ENCODE measurements at regions not wholly inside any gene's neighbourhood (a gene's known extent, or its start where the extent isn't known, plus 50 kb on each side); places are given as distances from the start of the nearest gene placed in this dataset.

DNA sequence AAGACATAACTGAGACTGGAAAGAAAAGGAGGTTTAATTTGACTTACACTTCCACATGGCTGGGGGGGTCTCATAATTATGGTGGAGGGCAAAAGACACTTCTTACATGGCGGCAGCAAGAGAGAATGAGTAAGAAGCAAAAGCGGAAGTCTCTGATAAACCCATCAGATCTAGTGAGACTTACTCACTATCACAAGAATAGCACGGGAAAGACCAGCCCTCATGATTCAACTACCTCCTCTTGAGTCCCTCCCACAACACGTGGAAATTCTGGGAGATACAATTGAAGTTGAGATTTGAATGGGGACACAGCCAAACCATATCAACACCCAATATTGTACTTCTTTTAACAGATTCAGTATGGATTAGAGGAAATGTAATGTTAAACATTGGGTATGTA, 646.6 kb downstream of the ANKRD50 start:
- H3K9me3 ChIP-seq (replicated peaks in 1 of 2; ENCODE audit: control insufficient read depth in 2 of 2, insufficient read depth in 1 of 2, low read depth in 1 of 2, low read length in 2 of 2) = peaks cover 4 to 27% of the 10 kb centered on the region in 2 donors
- WGBS, 2 donors (ENCODE audit: extremely low coverage in 2 of 2, insufficient read length in 2 of 2, insufficient replicate concordance in 1 of 2) = no CpG with 5 or more reads among the region's 4 CpGs
- peaks cover 0 to 6% of the 10 kb centered on the region in 2 donors for H3K4me1 ChIP-seq (ENCODE audit: control insufficient read depth in 2 of 2, insufficient read depth in 1 of 2, low read depth in 1 of 2, low read length in 2 of 2)
- H3K18ac ChIP-seq (ENCODE audit: low read length) = no peak overlapping the region
- H4K8ac ChIP-seq (ENCODE audit: low read depth, low read length) = no peak overlapping the region
- no peak overlapping the region for H2BK12ac ChIP-seq (ENCODE audit: low read length)
- no peak overlapping the region for H3K27ac ChIP-seq (replicated peaks; ENCODE audit: low read length)
- no peak overlapping the region for H3K4ac ChIP-seq (ENCODE audit: low read length)
- H3K14ac ChIP-seq (ENCODE audit: low read length) = no peak overlapping the region
- DNase-seq (ENCODE audit: low spot score) = no peak
- no peak overlapping the region for H3K9ac ChIP-seq (ENCODE audit: low read depth, low read length, poor library complexity)
- H2BK120ac ChIP-seq (ENCODE audit: low read depth, low read length) = no peak overlapping the region
- H2AFZ ChIP-seq (ENCODE audit: low read length) = no peak overlapping the region
- no peaks in the 10 kb centered on the region for H3K27me3 ChIP-seq (ENCODE audit: control insufficient read depth in 3 of 3, insufficient read depth in 3 of 3, low read depth in 1 of 3, low read length in 3 of 3)
- no peaks in the 10 kb centered on the region for H3K36me3 ChIP-seq (replicated peaks in 1 of 2; ENCODE audit: control insufficient read depth in 2 of 2, insufficient read depth in 2 of 2, low read length in 2 of 2)
- H4K91ac ChIP-seq (ENCODE audit: low read depth, low read length, poor library complexity) = no peak overlapping the region
- no peak overlapping the region for H3K4me3 ChIP-seq (ENCODE audit: low read length in 2 of 2)
- no peak overlapping the region for H2BK15ac ChIP-seq (ENCODE audit: low read length)
- H2AK5ac ChIP-seq (ENCODE audit: low read depth, low read length) = no peak overlapping the region
- no peak overlapping the region for H2BK5ac ChIP-seq (ENCODE audit: low read length)
- H3K79me1 ChIP-seq (ENCODE audit: low read depth, low read length) = no peaks in the 10 kb centered on the region
- no peak overlapping the region for H3K4me2 ChIP-seq (ENCODE audit: insufficient read depth, low read length, poor library complexity, severe bottlenecking)
- no peak overlapping the region for H3K23ac ChIP-seq (ENCODE audit: low read depth, low read length, poor library complexity)

- Histone ChIP-seq H2BK5ac (ENCODE audit: low read length) (no peak overlapping the region), H2BK120ac (ENCODE audit: low read depth, low read length) (no peak overlapping the region), H2AFZ (ENCODE audit: low read length) (no peak overlapping the region), H3K4ac (ENCODE audit: low read length) (no peak overlapping the region), H3K36me3 (replicated peaks in 1 of 2; ENCODE audit: control insufficient read depth in 2 of 2, insufficient read depth in 2 of 2, low read length in 2 of 2) (no peaks in the 10 kb centered on the region), H3K18ac (ENCODE audit: low read length) (no peak overlapping the region), H4K91ac (ENCODE audit: low read depth, low read length, poor library complexity) (no peak overlapping the region), H4K8ac (ENCODE audit: low read depth, low read length) (no peak overlapping the region), H3K4me3 (ENCODE audit: low read length in 2 of 2) (no peak overlapping the region), H3K23ac (ENCODE audit: low read depth, low read length, poor library complexity) (no peak overlapping the region), H2BK12ac (ENCODE audit: low read length) (no peak overlapping the region), H3K9me3 (replicated peaks in 1 of 2; ENCODE audit: control insufficient read depth in 2 of 2, insufficient read depth in 1 of 2, low read depth in 1 of 2, low read length in 2 of 2) (peaks cover 4 to 33% of the 10 kb centered on the region in 2 donors), H2AK5ac (ENCODE audit: low read depth, low read length) (no peak overlapping the region), H3K4me1 (ENCODE audit: control insufficient read depth in 2 of 2, insufficient read depth in 1 of 2, low read depth in 1 of 2, low read length in 2 of 2) (peaks cover 0 to 1% of the 10 kb centered on the region in 2 donors), H2BK15ac (ENCODE audit: low read length) (no peak overlapping the region), H3K79me1 (ENCODE audit: low read depth, low read length) (no peaks in the 10 kb centered on the region), H3K27me3 (ENCODE audit: control insufficient read depth in 3 of 3, insufficient read depth in 3 of 3, low read depth in 1 of 3, low read length in 3 of 3) (no peaks in the 10 kb centered on the region), H3K9ac (ENCODE audit: low read depth, low read length, poor library complexity) (no peak overlapping the region), H3K27ac (replicated peaks; ENCODE audit: low read length) (no peak overlapping the region), H3K4me2 (ENCODE audit: insufficient read depth, low read length, poor library complexity, severe bottlenecking) (no peak overlapping the region), H3K14ac (ENCODE audit: low read length) (no peak overlapping the region)
- DNase-seq (ENCODE audit: low spot score) = no peak
- WGBS, 2 donors (ENCODE audit: extremely low coverage in 2 of 2, insufficient read length in 2 of 2, insufficient replicate concordance in 1 of 2) = no CpG with 5 or more reads among the region's 1 CpG
Observed at GRCh38 chr4:124066595-124066994, 645.9 kb downstream of the ANKRD50 start.

DNA sequence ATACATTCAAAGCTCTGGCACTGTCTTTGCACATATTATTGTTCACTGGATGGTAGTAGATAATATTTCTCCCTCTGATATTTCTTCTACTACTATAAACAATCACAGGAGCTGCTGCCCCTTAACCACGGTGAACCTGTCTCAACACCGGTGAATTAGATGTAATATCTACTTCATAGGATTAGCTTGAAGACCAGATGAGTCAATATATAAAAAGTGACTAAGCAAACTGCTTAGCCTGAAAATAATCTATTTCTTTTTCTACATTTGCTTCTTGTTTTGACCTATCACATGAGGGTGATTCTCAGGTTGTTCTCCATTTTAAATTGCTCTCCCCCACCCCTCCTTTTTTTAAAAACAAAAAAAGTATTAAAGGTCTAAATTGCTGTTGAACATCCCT, 645.5 kb downstream of the ANKRD50 start:
- H4K8ac ChIP-seq (ENCODE audit: low read depth, low read length) = no peak overlapping the region
- no CpG with 5 or more reads among the region's 2 CpGs for WGBS, 2 donors (ENCODE audit: extremely low coverage in 2 of 2, insufficient read length in 2 of 2, insufficient replicate concordance in 1 of 2)

GRCh38 chr4:124070688-124071484, 641.6 kb downstream of the ANKRD50 start:
- no peak overlapping the region for H2BK15ac ChIP-seq (ENCODE audit: low read length)
- H2AFZ ChIP-seq (ENCODE audit: low read length) = no peak overlapping the region
- H2BK5ac ChIP-seq (ENCODE audit: low read length) = no peak overlapping the region
- H2AK5ac ChIP-seq (ENCODE audit: low read depth, low read length) = no peak overlapping the region
- WGBS, 2 donors (ENCODE audit: extremely low coverage in 2 of 2, insufficient read length in 2 of 2, insufficient replicate concordance in 1 of 2) = no CpG with 5 or more reads among the region's 3 CpGs
- no peak overlapping the region for H3K9ac ChIP-seq (ENCODE audit: low read depth, low read length, poor library complexity)
- H3K4ac ChIP-seq (ENCODE audit: low read length) = no peak overlapping the region
- H3K27me3 ChIP-seq (ENCODE audit: control insufficient read depth in 3 of 3, insufficient read depth in 3 of 3, low read depth in 1 of 3, low read length in 3 of 3) = no peaks in the 10 kb centered on the region
- no peak overlapping the region for H4K91ac ChIP-seq (ENCODE audit: low read depth, low read length, poor library complexity)
- H3K4me3 ChIP-seq (ENCODE audit: low read length in 2 of 2) = no peak overlapping the region
- H3K23ac ChIP-seq (ENCODE audit: low read depth, low read length, poor library complexity) = no peak overlapping the region
- H2BK120ac ChIP-seq (ENCODE audit: low read depth, low read length) = no peak overlapping the region
- no peak overlapping the region for H3K18ac ChIP-seq (ENCODE audit: low read length)
- no peaks in the 10 kb centered on the region for H3K36me3 ChIP-seq (replicated peaks in 1 of 2; ENCODE audit: control insufficient read depth in 2 of 2, insufficient read depth in 2 of 2, low read length in 2 of 2)
- H3K4me2 ChIP-seq (ENCODE audit: insufficient read depth, low read length, poor library complexity, severe bottlenecking) = no peak overlapping the region
- no peak overlapping the region for H3K14ac ChIP-seq (ENCODE audit: low read length)
- H2BK12ac ChIP-seq (ENCODE audit: low read length) = no peak overlapping the region
- H3K27ac ChIP-seq (replicated peaks; ENCODE audit: low read length) = no peak overlapping the region
- peaks cover 10 to 48% of the 10 kb centered on the region in 2 donors for H3K9me3 ChIP-seq (replicated peaks in 1 of 2; ENCODE audit: control insufficient read depth in 2 of 2, insufficient read depth in 1 of 2, low read depth in 1 of 2, low read length in 2 of 2)
- H3K79me1 ChIP-seq (ENCODE audit: low read depth, low read length) = no peaks in the 10 kb centered on the region
- DNase-seq (ENCODE audit: low spot score) = no peak
- H4K8ac ChIP-seq (ENCODE audit: low read depth, low read length) = no peak overlapping the region
- no peaks in the 10 kb centered on the region for H3K4me1 ChIP-seq (ENCODE audit: control insufficient read depth in 2 of 2, insufficient read depth in 1 of 2, low read depth in 1 of 2, low read length in 2 of 2)

More for the DNA sequence above, 645.5 kb downstream of the ANKRD50 start:
- H3K4me1 ChIP-seq (ENCODE audit: control insufficient read depth in 2 of 2, insufficient read depth in 1 of 2, low read depth in 1 of 2, low read length in 2 of 2) = no peaks in the 10 kb centered on the region
- H3K9me3 ChIP-seq (replicated peaks in 1 of 2; ENCODE audit: control insufficient read depth in 2 of 2, insufficient read depth in 1 of 2, low read depth in 1 of 2, low read length in 2 of 2) = peaks cover 4 to 38% of the 10 kb centered on the region in 2 donors
- H3K4me2 ChIP-seq (ENCODE audit: insufficient read depth, low read length, poor library complexity, severe bottlenecking) = no peak overlapping the region
- H3K4me3 ChIP-seq (ENCODE audit: low read length in 2 of 2) = no peak overlapping the region
- no peak overlapping the region for H2AK5ac ChIP-seq (ENCODE audit: low read depth, low read length)
- no peak overlapping the region for H2BK5ac ChIP-seq (ENCODE audit: low read length)
- H2BK120ac ChIP-seq (ENCODE audit: low read depth, low read length) = no peak overlapping the region
- H3K27me3 ChIP-seq (ENCODE audit: control insufficient read depth in 3 of 3, insufficient read depth in 3 of 3, low read depth in 1 of 3, low read length in 3 of 3) = no peaks in the 10 kb centered on the region
- H3K9ac ChIP-seq (ENCODE audit: low read depth, low read length, poor library complexity) = no peak overlapping the region
- H3K36me3 ChIP-seq (replicated peaks in 1 of 2; ENCODE audit: control insufficient read depth in 2 of 2, insufficient read depth in 2 of 2, low read length in 2 of 2) = no peaks in the 10 kb centered on the region
- no peak overlapping the region for H2AFZ ChIP-seq (ENCODE audit: low read length)
- DNase-seq (ENCODE audit: low spot score) = no peak
- H3K27ac ChIP-seq (replicated peaks; ENCODE audit: low read length) = no peak overlapping the region
- no peak overlapping the region for H2BK12ac ChIP-seq (ENCODE audit: low read length)
- no peak overlapping the region for H4K91ac ChIP-seq (ENCODE audit: low read depth, low read length, poor library complexity)
- H3K4ac ChIP-seq (ENCODE audit: low read length) = no peak overlapping the region
- no peak overlapping the region for H3K18ac ChIP-seq (ENCODE audit: low read length)
- H3K14ac ChIP-seq (ENCODE audit: low read length) = no peak overlapping the region
- H3K79me1 ChIP-seq (ENCODE audit: low read depth, low read length) = no peaks in the 10 kb centered on the region
- no peak overlapping the region for H3K23ac ChIP-seq (ENCODE audit: low read depth, low read length, poor library complexity)
- no peak overlapping the region for H2BK15ac ChIP-seq (ENCODE audit: low read length)
